ENCODE measurements at regions not wholly inside any gene's neighbourhood (a gene's known extent, or its start where the extent isn't known, plus 50 kb on each side); places are given as distances from the start of the nearest gene placed in this dataset.

- H3K4me3 ChIP-seq (ENCODE audit: low read depth, low read length), result no peak overlapping the region
- no peaks in the 10 kb centered on the region for H3K79me2 ChIP-seq (ENCODE audit: control insufficient read depth, insufficient read depth, low read length, unreplicated experiment)
- peaks cover 32% of the 10 kb centered on the region for H3K4me1 ChIP-seq (ENCODE audit: control insufficient read depth, insufficient read depth, low read length, unreplicated experiment)
- H3K27ac ChIP-seq (ENCODE audit: low read depth, low read length), result no peak overlapping the region
- H3K36me3 ChIP-seq (ENCODE audit: insufficient read depth, low read length), result peaks cover 10% of the 10 kb centered on the region; the same call in 1 of the 2 replicates
- no peaks in the 10 kb centered on the region for H3K27me3 ChIP-seq (ENCODE audit: insufficient read depth, low read length)
- no peak overlapping the region for H2AFZ ChIP-seq (ENCODE audit: low read length, unreplicated experiment)
Observed at GRCh38 chr12:124456133-124456651, 111.2 kb downstream of the NCOR2 start.

- H3K27ac ChIP-seq (ENCODE audit: low read depth, low read length), result no peak overlapping the region
- no peak overlapping the region for H3K4me3 ChIP-seq (ENCODE audit: low read depth, low read length)
- H2AFZ ChIP-seq (ENCODE audit: low read length, unreplicated experiment), result no peak overlapping the region
- H3K4me1 ChIP-seq (ENCODE audit: control insufficient read depth, insufficient read depth, low read length, unreplicated experiment), result peaks cover 32% of the 10 kb centered on the region
- H3K79me2 ChIP-seq (ENCODE audit: control insufficient read depth, insufficient read depth, low read length, unreplicated experiment), result no peaks in the 10 kb centered on the region
- H3K27me3 ChIP-seq (ENCODE audit: insufficient read depth, low read length), result no peaks in the 10 kb centered on the region
- H3K36me3 ChIP-seq (ENCODE audit: insufficient read depth, low read length), result peaks cover 10% of the 10 kb centered on the region; the same call in 1 of the 2 replicates
Observed at GRCh38 chr12:124455336-124455735, 112.1 kb downstream of the NCOR2 start.

GRCh38 chr12:124454735-124455134 lies 112.7 kb downstream of the NCOR2 start:
- no peak overlapping the region for H3K27ac ChIP-seq (ENCODE audit: low read depth, low read length)

GRCh38 chr12:124454352-124454725 lies 113.1 kb downstream of the NCOR2 start:
- H2AFZ ChIP-seq (ENCODE audit: low read length, unreplicated experiment), result no peak overlapping the region
- no peak overlapping the region for H3K4me3 ChIP-seq (ENCODE audit: low read depth, low read length)
- H3K36me3 ChIP-seq (ENCODE audit: insufficient read depth, low read length), result peaks cover 6% of the 10 kb centered on the region; the same call in 1 of the 2 replicates
- no peak overlapping the region for H3K27ac ChIP-seq (ENCODE audit: low read depth, low read length)
- peaks cover 32% of the 10 kb centered on the region for H3K4me1 ChIP-seq (ENCODE audit: control insufficient read depth, insufficient read depth, low read length, unreplicated experiment)
- no peaks in the 10 kb centered on the region for H3K79me2 ChIP-seq (ENCODE audit: control insufficient read depth, insufficient read depth, low read length, unreplicated experiment)
- no peaks in the 10 kb centered on the region for H3K27me3 ChIP-seq (ENCODE audit: insufficient read depth, low read length)

More at GRCh38 chr12:124454735-124455134, 112.7 kb downstream of the NCOR2 start:
- H3K4me1 ChIP-seq (ENCODE audit: control insufficient read depth, insufficient read depth, low read length, unreplicated experiment), result peaks cover 32% of the 10 kb centered on the region
- H3K4me3 ChIP-seq (ENCODE audit: low read depth, low read length), result no peak overlapping the region
- no peaks in the 10 kb centered on the region for H3K27me3 ChIP-seq (ENCODE audit: insufficient read depth, low read length)
- H3K36me3 ChIP-seq (ENCODE audit: insufficient read depth, low read length), result peaks cover 7% of the 10 kb centered on the region; the same call in 1 of the 2 replicates
- no peaks in the 10 kb centered on the region for H3K79me2 ChIP-seq (ENCODE audit: control insufficient read depth, insufficient read depth, low read length, unreplicated experiment)
- H2AFZ ChIP-seq (ENCODE audit: low read length, unreplicated experiment), result no peak overlapping the region

GRCh38 chr12:124453419-124454351 lies 113.7 kb downstream of the NCOR2 start:
- Histone ChIP-seq H3K4me1 (ENCODE audit: control insufficient read depth, insufficient read depth, low read length, unreplicated experiment) (peaks cover 32% of the 10 kb centered on the region), H3K36me3 (ENCODE audit: insufficient read depth, low read length) (no peaks in the 10 kb centered on the region), H2AFZ (ENCODE audit: low read length, unreplicated experiment) (no peak overlapping the region), H3K79me2 (ENCODE audit: control insufficient read depth, insufficient read depth, low read length, unreplicated experiment) (no peaks in the 10 kb centered on the region), H3K4me3 (ENCODE audit: low read depth, low read length) (no peak overlapping the region), H3K27ac (ENCODE audit: low read depth, low read length) (peak overlapping the region; percentile 3; the same call in 1 of the 2 replicates), H3K27me3 (ENCODE audit: insufficient read depth, low read length) (no peaks in the 10 kb centered on the region)

- peak overlapping the region; percentile 3; the same call in 1 of the 2 replicates for H3K27ac ChIP-seq (ENCODE audit: low read depth, low read length)
- H3K4me3 ChIP-seq (ENCODE audit: low read depth, low read length), result no peak overlapping the region
- H3K79me2 ChIP-seq (ENCODE audit: control insufficient read depth, insufficient read depth, low read length, unreplicated experiment), result no peaks in the 10 kb centered on the region
- no peaks in the 10 kb centered on the region for H3K27me3 ChIP-seq (ENCODE audit: insufficient read depth, low read length)
- no peak overlapping the region for H2AFZ ChIP-seq (ENCODE audit: low read length, unreplicated experiment)
- H3K4me1 ChIP-seq (ENCODE audit: control insufficient read depth, insufficient read depth, low read length, unreplicated experiment), result peaks cover 25% of the 10 kb centered on the region
- no peaks in the 10 kb centered on the region for H3K36me3 ChIP-seq (ENCODE audit: insufficient read depth, low read length)
Observed at GRCh38 chr12:124452576-124453331, 114.7 kb downstream of the NCOR2 start.

- Histone ChIP-seq H3K27me3 (ENCODE audit: insufficient read depth, low read length) (no peaks in the 10 kb centered on the region), H2AFZ (ENCODE audit: low read length, unreplicated experiment) (no peak overlapping the region), H3K4me1 (ENCODE audit: control insufficient read depth, insufficient read depth, low read length, unreplicated experiment) (peaks cover 19% of the 10 kb centered on the region), H3K36me3 (ENCODE audit: insufficient read depth, low read length) (no peaks in the 10 kb centered on the region), H3K4me3 (ENCODE audit: low read depth, low read length) (no peak overlapping the region), H3K79me2 (ENCODE audit: control insufficient read depth, insufficient read depth, low read length, unreplicated experiment) (no peaks in the 10 kb centered on the region), H3K27ac (ENCODE audit: low read depth, low read length) (no peak overlapping the region)
Observed at GRCh38 chr12:124451637-124452243, 115.7 kb downstream of the NCOR2 start.

- H3K36me3 ChIP-seq (ENCODE audit: insufficient read depth, low read length), result no peaks in the 10 kb centered on the region
Observed at GRCh38 chr12:124451016-124451415, 116.4 kb downstream of the NCOR2 start.

GRCh38 chr12:124450376-124450750 lies 117.0 kb downstream of the NCOR2 start:
- H2AFZ ChIP-seq (ENCODE audit: low read length, unreplicated experiment), result no peak overlapping the region
- H3K36me3 ChIP-seq (ENCODE audit: insufficient read depth, low read length), result no peaks in the 10 kb centered on the region
- peaks cover 19% of the 10 kb centered on the region for H3K4me1 ChIP-seq (ENCODE audit: control insufficient read depth, insufficient read depth, low read length, unreplicated experiment)
- no peak overlapping the region for H3K27ac ChIP-seq (ENCODE audit: low read depth, low read length)
- H3K79me2 ChIP-seq (ENCODE audit: control insufficient read depth, insufficient read depth, low read length, unreplicated experiment), result no peaks in the 10 kb centered on the region
- H3K27me3 ChIP-seq (ENCODE audit: insufficient read depth, low read length), result no peaks in the 10 kb centered on the region
- H3K4me3 ChIP-seq (ENCODE audit: low read depth, low read length), result no peak overlapping the region

More at GRCh38 chr12:124451016-124451415, 116.4 kb downstream of the NCOR2 start:
- no peak overlapping the region for H3K4me3 ChIP-seq (ENCODE audit: low read depth, low read length)
- H3K27me3 ChIP-seq (ENCODE audit: insufficient read depth, low read length), result no peaks in the 10 kb centered on the region
- H3K4me1 ChIP-seq (ENCODE audit: control insufficient read depth, insufficient read depth, low read length, unreplicated experiment), result peaks cover 19% of the 10 kb centered on the region
- H3K79me2 ChIP-seq (ENCODE audit: control insufficient read depth, insufficient read depth, low read length, unreplicated experiment), result no peaks in the 10 kb centered on the region
- H2AFZ ChIP-seq (ENCODE audit: low read length, unreplicated experiment), result no peak overlapping the region
- no peak overlapping the region for H3K27ac ChIP-seq (ENCODE audit: low read depth, low read length)

- H2AFZ ChIP-seq (ENCODE audit: low read length, unreplicated experiment), result no peak overlapping the region
Observed at GRCh38 chr12:124449623-124450375, 117.6 kb downstream of the NCOR2 start.

More at GRCh38 chr12:124449623-124450375, 117.6 kb downstream of the NCOR2 start:
- Histone ChIP-seq H3K4me3 (ENCODE audit: low read depth, low read length) (no peak overlapping the region), H3K36me3 (ENCODE audit: insufficient read depth, low read length) (no peaks in the 10 kb centered on the region), H3K27ac (ENCODE audit: low read depth, low read length) (no peak overlapping the region), H3K4me1 (ENCODE audit: control insufficient read depth, insufficient read depth, low read length, unreplicated experiment) (peaks cover 19% of the 10 kb centered on the region), H3K27me3 (ENCODE audit: insufficient read depth, low read length) (no peaks in the 10 kb centered on the region), H3K79me2 (ENCODE audit: control insufficient read depth, insufficient read depth, low read length, unreplicated experiment) (no peaks in the 10 kb centered on the region)
